SK-N-SH (cell line): ENCODE measurements at regions not wholly inside any gene's neighbourhood (a gene's known extent, or its start where the extent isn't known, plus 50 kb on each side); places are given as distances from the start of the nearest gene placed in this dataset.

Source experiments
- CTCF ChIA-PET: fragments of 300-600, 350-600 bp; formaldehyde crosslinking; extraction: SDS; loops from one replicate; lab custom pipeline; 2021; lab: Yijun Ruan, JAX
- POLR2A ChIA-PET: fragments of 350-600 bp; sonication (Branson Sonifier 250); formaldehyde crosslinking; extraction: SDS; loops from one replicate; lab custom pipeline; 2020; ENCODE audit warnings: antibody characterized with exemption, inconsistent platforms; lab: Yijun Ruan, JAX
- DNase-seq: peaks from one replicate; pipeline ENCODE4 v3.0.0; 2012
- H2AFZ ChIP-seq: fragments of 200-600 bp; sonication (generic); 2 replicates; pipeline ENCODE4 v1.8.1; 2016; ENCODE audit warnings: antibody characterized with exemption, mild to moderate bottlenecking, low read depth
- H3F3A ChIP-seq: fragments of 200-600 bp; sonication (generic); replicated peaks from 2 replicates; pipeline ENCODE3; 2016; ENCODE audit warnings: antibody characterized with exemption, mild to moderate bottlenecking; ENCODE audit not compliant: insufficient read depth
- H3K27ac ChIP-seq, 2 experiments: fragments of 200-500 bp in 1 of 2; fragments of 200-600 bp in 1 of 2; sonication (Bioruptor generic) in 1 of 2; sonication (generic), shearing (Covaris generic) in 1 of 2; 2 replicates each; pipeline versions ENCODE4 v1.5.1 to v1.6.1; 2014 to 2016; ENCODE audit warnings: low read depth in 2 of 2, inconsistent platforms in 1 of 2, low read length in 1 of 2, mild to moderate bottlenecking in 1 of 2, mixed read lengths in 1 of 2
- H3K27me3 ChIP-seq: fragments of 200-600 bp; sonication (generic), shearing (Covaris generic); 2 replicates; pipeline ENCODE4 v1.6.1; 2016; ENCODE audit warnings: mixed run types; ENCODE audit not compliant: insufficient read depth
- H3K36me3 ChIP-seq, 2 experiments: fragments of 200-500 bp in 1 of 2; fragments of 200-600 bp in 1 of 2; sonication (Bioruptor generic) in 1 of 2; sonication (generic) in 1 of 2; replicated peaks in 1 of 2; 2 replicates each; pipeline versions ENCODE3 to v1.5.1; 2014 to 2016; ENCODE audit warnings: low read length in 1 of 2, mild to moderate bottlenecking in 1 of 2; ENCODE audit not compliant: insufficient read depth in 2 of 2, control insufficient read depth in 1 of 2
- H3K4me1 ChIP-seq, 2 experiments: fragments of 200-500 bp in 1 of 2; fragments of 200-600 bp in 1 of 2; sonication (Bioruptor generic) in 1 of 2; sonication (generic), shearing (Covaris generic) in 1 of 2; 2 replicates each; pipeline versions ENCODE4 v1.5.1 to v1.6.1; 2014 to 2016; ENCODE audit warnings: low read depth in 1 of 2, low read length in 1 of 2, mixed run types in 1 of 2; ENCODE audit not compliant: insufficient read depth in 2 of 2, control insufficient read depth in 1 of 2
- H3K4me2 ChIP-seq: fragments of 200-600 bp; sonication (generic), shearing (Covaris generic); 2 replicates; pipeline ENCODE4 v1.6.1; 2017; ENCODE audit warnings: mixed run types
- H3K4me3 ChIP-seq, 2 experiments: fragments of 200-500 bp in 1 of 2; fragments of 200-600 bp in 1 of 2; sonication (Bioruptor generic) in 1 of 2; sonication (generic), shearing (Covaris generic) in 1 of 2; 2 replicates each; pipeline versions ENCODE4 v1.5.1 to v1.8.1; 2014 to 2016; ENCODE audit warnings: low read depth in 2 of 2, inconsistent platforms in 1 of 2, low read length in 1 of 2, mild to moderate bottlenecking in 1 of 2, mixed read lengths in 1 of 2, moderate library complexity in 1 of 2
- H3K79me2 ChIP-seq: fragments of 200-600 bp; sonication (generic); 2 replicates; pipeline ENCODE4 v1.8.1; 2017; ENCODE audit warnings: mild to moderate bottlenecking; ENCODE audit not compliant: insufficient read depth
- H3K9ac ChIP-seq: fragments of 200-600 bp; sonication (generic); 2 replicates; pipeline ENCODE4 v1.6.1; 2017; ENCODE audit warnings: mixed run types
- H3K9me2 ChIP-seq: fragments of 200-600 bp; sonication (generic); 2 replicates; pipeline ENCODE4 v1.6.1; 2017; ENCODE audit warnings: mixed run types
- H3K9me3 ChIP-seq: fragments of 200-600 bp; sonication (generic); 2 replicates; pipeline ENCODE4 v1.6.1; 2017; ENCODE audit warnings: mixed run types, mild to moderate bottlenecking, moderate library complexity
- H4K20me1 ChIP-seq: fragments of 200-600 bp; sonication (generic); 2 replicates; pipeline ENCODE4 v1.6.1; 2017; ENCODE audit warnings: mild to moderate bottlenecking, mixed run types; ENCODE audit not compliant: insufficient read depth
- EP300 ChIP-seq, 2 experiments: IDR thresholded peaks; 2 replicates each; pipeline versions ENCODE4 v1.4.0 to v1.6.1; 2012; ENCODE audit warnings: borderline replicate concordance in 1 of 2, low read depth in 1 of 2, low read length in 1 of 2
- EZH2phosphoT487 ChIP-seq: fragments of 200-600 bp; sonication (generic); IDR thresholded peaks from 2 replicates; pipeline ENCODE4 v1.6.1; 2017; ENCODE audit warnings: low read depth, mixed run types, mild to moderate bottlenecking, antibody characterized with exemption, moderate library complexity, borderline replicate concordance
- FOSL2 ChIP-seq: IDR thresholded peaks from 2 replicates; pipeline ENCODE4 v1.4.0; 2012; ENCODE audit warnings: low read depth, mild to moderate bottlenecking, moderate library complexity, borderline replicate concordance
- FOXJ3 ChIP-seq: sonication (generic); formaldehyde crosslinking; IDR thresholded peaks from 2 replicates; pipeline ENCODE4 v1.5.1; 2020; ENCODE audit warnings: mild to moderate bottlenecking, missing genetic modification reagents
- FOXM1 ChIP-seq: IDR thresholded peaks from 2 replicates; pipeline ENCODE4 v1.4.0; 2012; ENCODE audit warnings: low read depth, mild to moderate bottlenecking
- MEF2A ChIP-seq: IDR thresholded peaks from 2 replicates; pipeline ENCODE4 v1.4.0; 2012; ENCODE audit warnings: low read depth, borderline replicate concordance
- NFIC ChIP-seq: IDR thresholded peaks from 2 replicates; pipeline ENCODE4 v1.4.0; 2012; ENCODE audit warnings: borderline replicate concordance
- RAD21 ChIP-seq: IDR thresholded peaks from 2 replicates; pipeline ENCODE4 v1.6.1; 2012; ENCODE audit warnings: mild to moderate bottlenecking, low read length
- RCOR1 ChIP-seq: fragments of 150-350 bp; IDR thresholded peaks from 2 replicates; pipeline ENCODE4 v1.6.1; 2017; ENCODE audit warnings: antibody characterized with exemption, low read length
- RFX5 ChIP-seq: IDR thresholded peaks from 2 replicates; pipeline ENCODE4 v1.6.1; 2012; ENCODE audit warnings: mild to moderate bottlenecking, improper control_type of control experiment, low read length
- RXRA ChIP-seq: IDR thresholded peaks from 2 replicates; pipeline ENCODE4 v1.4.0; 2012; ENCODE audit warnings: low read depth, mild to moderate bottlenecking, borderline replicate concordance
- SIN3A ChIP-seq: IDR thresholded peaks from 2 replicates; pipeline ENCODE4 v1.6.1; 2012; ENCODE audit warnings: low read depth, mild to moderate bottlenecking, low read length, moderate library complexity, borderline replicate concordance
- SMC3 ChIP-seq: IDR thresholded peaks from 2 replicates; pipeline ENCODE4 v1.6.1; 2012; ENCODE audit warnings: low read depth, low read length, improper control_type of control experiment
- TCF12 ChIP-seq: IDR thresholded peaks from 2 replicates; pipeline ENCODE4 v1.4.0; 2012
- YY1 ChIP-seq: IDR thresholded peaks from 2 replicates; pipeline ENCODE4 v1.4.0; 2012; ENCODE audit warnings: low read depth, mild to moderate bottlenecking
- TF ChIP-seq, protein P1 (sequence below): IDR thresholded peaks from 2 replicates; pipeline ENCODE4 v1.6.1; 2012; ENCODE audit warnings: mild to moderate bottlenecking, low read depth, low read length, moderate library complexity
- TF ChIP-seq, protein P2 (sequence below): IDR thresholded peaks from 2 replicates; pipeline ENCODE4; 2012
- TF ChIP-seq, protein P3 (sequence below): fragments of 150-350 bp; IDR thresholded peaks from 2 replicates; pipeline ENCODE4 v1.6.1; 2017; ENCODE audit warnings: antibody characterized with exemption, low read length, low read depth, borderline replicate concordance
- TF ChIP-seq, protein P4 (sequence below): fragments of 150-350 bp; IDR thresholded peaks from 2 replicates; pipeline ENCODE4 v1.6.1; 2016; ENCODE audit warnings: mild to moderate bottlenecking, low read depth, low read length

GRCh38 chr5:9830184-9830583 lies 200.0 kb upstream of the TAS2R1 start:
- Histone ChIP-seq H3K4me3 (no peak overlapping the region), H2AFZ (no peak overlapping the region), H3K9me2 (no peaks in the 10 kb centered on the region), H3K79me2 (no peaks in the 10 kb centered on the region), H3K4me2 (no peak overlapping the region), H3K36me3 (no peaks in the 10 kb centered on the region), H3K4me1 (peaks cover 0 to 12% of the 10 kb centered on the region in 2 experiments; a peak in 2 of 4 replicates), H3K9ac (no peak overlapping the region), H4K20me1 (no peaks in the 10 kb centered on the region), H3K27ac (no peak overlapping the region), H3K9me3 (no peaks in the 10 kb centered on the region), H3K27me3 (no peaks in the 10 kb centered on the region), H3F3A (no peaks in the 10 kb centered on the region)
- CTCF ChIA-PET = no interaction called here
- TF ChIP-seq EZH2phosphoT487 (no peak), RXRA (no peak), RFX5 (no peak), NFIC (no peak), TCF12 (no peak), SIN3A (no peak), FOXJ3 (CRISPR knock-in tag) (no peak), EP300 (IDR thresholded peaks at IDR 0.05; ENCODE audit: borderline replicate concordance in 1 of 2, low read depth in 1 of 2, low read length in 1 of 2) (no peak), RCOR1 (no peak), SMC3 (no peak), YY1 (no peak), FOXM1 (no peak), MEF2A (no peak), FOSL2 (no peak), RAD21 (no peak)
- TF ChIP-seq, protein P1, sequence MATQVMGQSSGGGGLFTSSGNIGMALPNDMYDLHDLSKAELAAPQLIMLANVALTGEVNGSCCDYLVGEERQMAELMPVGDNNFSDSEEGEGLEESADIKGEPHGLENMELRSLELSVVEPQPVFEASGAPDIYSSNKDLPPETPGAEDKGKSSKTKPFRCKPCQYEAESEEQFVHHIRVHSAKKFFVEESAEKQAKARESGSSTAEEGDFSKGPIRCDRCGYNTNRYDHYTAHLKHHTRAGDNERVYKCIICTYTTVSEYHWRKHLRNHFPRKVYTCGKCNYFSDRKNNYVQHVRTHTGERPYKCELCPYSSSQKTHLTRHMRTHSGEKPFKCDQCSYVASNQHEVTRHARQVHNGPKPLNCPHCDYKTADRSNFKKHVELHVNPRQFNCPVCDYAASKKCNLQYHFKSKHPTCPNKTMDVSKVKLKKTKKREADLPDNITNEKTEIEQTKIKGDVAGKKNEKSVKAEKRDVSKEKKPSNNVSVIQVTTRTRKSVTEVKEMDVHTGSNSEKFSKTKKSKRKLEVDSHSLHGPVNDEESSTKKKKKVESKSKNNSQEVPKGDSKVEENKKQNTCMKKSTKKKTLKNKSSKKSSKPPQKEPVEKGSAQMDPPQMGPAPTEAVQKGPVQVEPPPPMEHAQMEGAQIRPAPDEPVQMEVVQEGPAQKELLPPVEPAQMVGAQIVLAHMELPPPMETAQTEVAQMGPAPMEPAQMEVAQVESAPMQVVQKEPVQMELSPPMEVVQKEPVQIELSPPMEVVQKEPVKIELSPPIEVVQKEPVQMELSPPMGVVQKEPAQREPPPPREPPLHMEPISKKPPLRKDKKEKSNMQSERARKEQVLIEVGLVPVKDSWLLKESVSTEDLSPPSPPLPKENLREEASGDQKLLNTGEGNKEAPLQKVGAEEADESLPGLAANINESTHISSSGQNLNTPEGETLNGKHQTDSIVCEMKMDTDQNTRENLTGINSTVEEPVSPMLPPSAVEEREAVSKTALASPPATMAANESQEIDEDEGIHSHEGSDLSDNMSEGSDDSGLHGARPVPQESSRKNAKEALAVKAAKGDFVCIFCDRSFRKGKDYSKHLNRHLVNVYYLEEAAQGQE = no peak
- TF ChIP-seq, protein P2, sequence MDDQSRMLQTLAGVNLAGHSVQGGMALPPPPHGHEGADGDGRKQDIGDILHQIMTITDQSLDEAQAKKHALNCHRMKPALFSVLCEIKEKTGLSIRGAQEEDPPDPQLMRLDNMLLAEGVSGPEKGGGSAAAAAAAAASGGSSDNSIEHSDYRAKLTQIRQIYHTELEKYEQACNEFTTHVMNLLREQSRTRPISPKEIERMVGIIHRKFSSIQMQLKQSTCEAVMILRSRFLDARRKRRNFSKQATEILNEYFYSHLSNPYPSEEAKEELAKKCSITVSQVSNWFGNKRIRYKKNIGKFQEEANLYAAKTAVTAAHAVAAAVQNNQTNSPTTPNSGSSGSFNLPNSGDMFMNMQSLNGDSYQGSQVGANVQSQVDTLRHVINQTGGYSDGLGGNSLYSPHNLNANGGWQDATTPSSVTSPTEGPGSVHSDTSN = no peak
- TF ChIP-seq, protein P3, sequence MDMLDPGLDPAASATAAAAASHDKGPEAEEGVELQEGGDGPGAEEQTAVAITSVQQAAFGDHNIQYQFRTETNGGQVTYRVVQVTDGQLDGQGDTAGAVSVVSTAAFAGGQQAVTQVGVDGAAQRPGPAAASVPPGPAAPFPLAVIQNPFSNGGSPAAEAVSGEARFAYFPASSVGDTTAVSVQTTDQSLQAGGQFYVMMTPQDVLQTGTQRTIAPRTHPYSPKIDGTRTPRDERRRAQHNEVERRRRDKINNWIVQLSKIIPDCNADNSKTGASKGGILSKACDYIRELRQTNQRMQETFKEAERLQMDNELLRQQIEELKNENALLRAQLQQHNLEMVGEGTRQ = no peak
- TF ChIP-seq, protein P4, sequence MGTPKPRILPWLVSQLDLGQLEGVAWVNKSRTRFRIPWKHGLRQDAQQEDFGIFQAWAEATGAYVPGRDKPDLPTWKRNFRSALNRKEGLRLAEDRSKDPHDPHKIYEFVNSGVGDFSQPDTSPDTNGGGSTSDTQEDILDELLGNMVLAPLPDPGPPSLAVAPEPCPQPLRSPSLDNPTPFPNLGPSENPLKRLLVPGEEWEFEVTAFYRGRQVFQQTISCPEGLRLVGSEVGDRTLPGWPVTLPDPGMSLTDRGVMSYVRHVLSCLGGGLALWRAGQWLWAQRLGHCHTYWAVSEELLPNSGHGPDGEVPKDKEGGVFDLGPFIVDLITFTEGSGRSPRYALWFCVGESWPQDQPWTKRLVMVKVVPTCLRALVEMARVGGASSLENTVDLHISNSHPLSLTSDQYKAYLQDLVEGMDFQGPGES = no peak
- DNase-seq = no peak
- POLR2A ChIA-PET = interaction anchor here (0.8 kb wide), 1 partner anchor 45 kb away, joined by 3 read pairs; no protein-coding TSS in a partner anchor
